A549 (cell line): ENCODE measurements at regions not wholly inside any gene's neighbourhood (a gene's known extent, or its start where the extent isn't known, plus 50 kb on each side); places are given as distances from the start of the nearest gene placed in this dataset.
A peak's percentile ranks its signal among the peaks of the same experiment; 100 is the strongest.

Experiments used
- ATAC-seq, 2 experiments: fragments of 200-7000 bp in 1 of 2; fragments of >200 bp in 1 of 2; cut with Nextera tagmentation in 1 of 2; cut with Tn5 transposase in 1 of 2; 3 replicates each; pipeline versions ENCODE4 v1.8.0 to v1.9.1; 2018 to 2020; ENCODE audit warnings: mild to moderate bottlenecking in 1 of 2, moderate library complexity in 1 of 2
- CTCF ChIA-PET: fragments of 300-600 bp; sonication (Branson Sonifier 250); formaldehyde crosslinking; extraction: SDS; loops from one replicate; lab custom pipeline; 2021; ENCODE audit warnings: antibody characterized with exemption, inconsistent platforms; lab: Yijun Ruan, JAX
- POLR2A ChIA-PET: fragments of 350-600 bp; formaldehyde crosslinking; extraction: SDS; loops from one replicate; lab custom pipeline; 2021; ENCODE audit warnings: antibody characterized with exemption, inconsistent platforms; lab: Yijun Ruan, JAX
- DNase-seq, 2 experiments: peaks; one replicate each; pipeline versions ENCODE4 v3.0.0 to v3.0.0-alpha.2; 2011 to 2016; ENCODE audit warnings: low read depth in 1 of 2, low spot score in 1 of 2
- FAIRE-seq: peaks from 2 replicates; lab custom pipeline; 2011; peaks lifted over from hg19 to GRCh38; lab: Jason Lieb, UNC
- H3K27ac ChIP-seq, 2 experiments: fragments of >200 bp; sonication (Bioruptor Twin); formaldehyde crosslinking; 3 replicates each; pipeline ENCODE4 v1.5.1; 2016 to 2017
- H3K4me1 ChIP-seq: fragments of >200 bp; sonication (Bioruptor Twin); formaldehyde crosslinking; 3 replicates; pipeline ENCODE4 v1.6.1; 2016
- H3K4me2 ChIP-seq: fragments of >200 bp; sonication (Bioruptor Twin); formaldehyde crosslinking; 3 replicates; pipeline ENCODE4 v1.6.1; 2016
- H3K4me3 ChIP-seq: fragments of >200 bp; sonication (Bioruptor Twin); formaldehyde crosslinking; 3 replicates; pipeline ENCODE4 v1.5.1; 2016
- H3K9me3 ChIP-seq: fragments of >200 bp; sonication (Bioruptor Twin); formaldehyde crosslinking; 3 replicates; pipeline ENCODE4 v1.6.1; 2016
- BCL3 ChIP-seq: fragments of >200 bp; sonication (Bioruptor Twin); formaldehyde crosslinking; IDR thresholded peaks from 3 replicates; pipeline ENCODE4 v1.6.1; 2016
- BHLHE40 ChIP-seq: IDR thresholded peaks from 2 replicates; pipeline ENCODE4 v1.6.1; 2012; ENCODE audit warnings: low read depth, low read length, inconsistent platforms
- CHD4 ChIP-seq: fragments of 200-600 bp; sonication (generic); IDR thresholded peaks from 2 replicates; pipeline ENCODE4 v1.6.1; 2016; ENCODE audit warnings: antibody characterized with exemption, mild to moderate bottlenecking, borderline replicate concordance
- E2F6 ChIP-seq: IDR thresholded peaks from 2 replicates; pipeline ENCODE4 v1.6.1; 2012; ENCODE audit warnings: low read depth, borderline replicate concordance
- EHF ChIP-seq: fragments of 250-450 bp; sonication (Bioruptor Pico); IDR thresholded peaks from 2 replicates; pipeline ENCODE4 v1.5.0; 2020; ENCODE audit warnings: mild to moderate bottlenecking
- ELK1 ChIP-seq: fragments of 150-350 bp; IDR thresholded peaks from 2 replicates; pipeline ENCODE4 v1.6.1; 2014; ENCODE audit warnings: low read depth, mild to moderate bottlenecking, low read length
- ESRRA ChIP-seq: fragments of 150-350 bp; IDR thresholded peaks from 2 replicates; pipeline ENCODE4 v1.6.1; 2014; ENCODE audit warnings: mild to moderate bottlenecking, low read length, borderline replicate concordance
- FOSB ChIP-seq: fragments of 250-450 bp; sonication (Bioruptor Pico); IDR thresholded peaks from 2 replicates; pipeline ENCODE4 v1.5.0; 2020; ENCODE audit warnings: mild to moderate bottlenecking, moderate library complexity
- FOSL2 ChIP-seq, 2 experiments: fragments of 450-650 bp in 1 of 2; fragments of >200 bp in 1 of 2; sonication (Bioruptor Twin) in 1 of 2; formaldehyde crosslinking; IDR thresholded peaks; 2 replicates each; pipeline versions ENCODE4 v1.5.0 to v1.6.1; 2016 to 2020; ENCODE audit warnings: mild to moderate bottlenecking in 1 of 2, moderate library complexity in 1 of 2
- FOXS1 ChIP-seq: fragments of 250-450 bp; sonication (Bioruptor Pico); IDR thresholded peaks from 2 replicates; pipeline ENCODE4 v1.5.0; 2020; ENCODE audit warnings: mild to moderate bottlenecking, moderate library complexity
- HES2 ChIP-seq: fragments of >200 bp; sonication (Bioruptor Twin); formaldehyde crosslinking; IDR thresholded peaks from 2 replicates; pipeline ENCODE4 v1.6.1; 2016
- HEYL ChIP-seq: fragments of 250-450 bp; sonication (Bioruptor Pico); IDR thresholded peaks from 2 replicates; pipeline ENCODE4 v1.8.0; 2021; ENCODE audit warnings: mild to moderate bottlenecking, moderate library complexity
- HOXB13 ChIP-seq: fragments of 250-450 bp; sonication (Bioruptor Pico); IDR thresholded peaks from 2 replicates; pipeline ENCODE4 v1.5.0; 2020; ENCODE audit warnings: low read depth, mild to moderate bottlenecking, moderate library complexity
- JUNB ChIP-seq: fragments of >200 bp; sonication (Bioruptor Twin); formaldehyde crosslinking; IDR thresholded peaks from 2 replicates; pipeline ENCODE4 v1.6.1; 2016
- KDM1A ChIP-seq: fragments of 200-600 bp; sonication (generic); IDR thresholded peaks from 2 replicates; pipeline ENCODE4 v1.6.1; 2016; ENCODE audit warnings: low read depth, mild to moderate bottlenecking
- KDM5A ChIP-seq: fragments of 200-600 bp; sonication (generic); IDR thresholded peaks from 2 replicates; pipeline ENCODE4 v1.6.1; 2016; ENCODE audit warnings: antibody characterized with exemption, mild to moderate bottlenecking
- MAFK ChIP-seq: fragments of 450-650 bp; IDR thresholded peaks from 2 replicates; pipeline ENCODE4 v1.6.1; 2014; ENCODE audit not compliant: partially characterized antibody
- NFE2L2 ChIP-seq: fragments of 150-350 bp; conservative IDR thresholded peaks from 2 replicates; pipeline ENCODE4 v1.6.1; 2014; ENCODE audit warnings: low read length
- NR3C1 ChIP-seq: fragments of >200 bp; sonication (Bioruptor Twin); formaldehyde crosslinking; IDR thresholded peaks from 3 replicates; pipeline ENCODE4 v1.6.1; 2017
- POLR2A ChIP-seq: IDR thresholded peaks from 2 replicates; pipeline ENCODE4 v1.6.1; 2012; ENCODE audit warnings: mild to moderate bottlenecking, low read length
- POLR2AphosphoS2 ChIP-seq: conservative IDR thresholded peaks from 2 replicates; pipeline ENCODE4 v1.6.1; 2012; ENCODE audit warnings: low read length, improper control_type of control experiment, inconsistent platforms
- RARB ChIP-seq: fragments of 250-450 bp; sonication (Bioruptor Pico); IDR thresholded peaks from 2 replicates; pipeline ENCODE4 v1.8.0; 2021; ENCODE audit warnings: mild to moderate bottlenecking, moderate library complexity
- SMC3 ChIP-seq: fragments of >200 bp; sonication (Bioruptor Twin); formaldehyde crosslinking; IDR thresholded peaks from 3 replicates; pipeline ENCODE4 v1.6.1; 2018; ENCODE audit warnings: inconsistent platforms
- SREBF2 ChIP-seq: fragments of 450-650 bp; IDR thresholded peaks from 2 replicates; pipeline ENCODE4 v1.6.1; 2014; ENCODE audit warnings: mild to moderate bottlenecking, moderate library complexity
- ZC3H11A ChIP-seq: fragments of 450-650 bp; IDR thresholded peaks from 2 replicates; pipeline ENCODE4 v1.6.1; 2014; ENCODE audit warnings: antibody characterized with exemption, mild to moderate bottlenecking
- ZNF302 ChIP-seq: fragments of 250-450 bp; sonication (Bioruptor Pico); IDR thresholded peaks from 2 replicates; pipeline ENCODE4 v1.9.0; 2021; ENCODE audit warnings: inconsistent platforms, mild to moderate bottlenecking, moderate library complexity
- WGBS: methylation state at CpG from one replicate; pipeline ENCODE4 v1.1.6; 2017; ENCODE audit errors: missing lambda C conversion rate; 5-methylcytosine and 5-hydroxymethylcytosine counted together

GRCh38 chr20:41923624-41924023 is 305.4 kb upstream of the CHD6 start:
- CTCF ChIA-PET: no interaction called here
- FAIRE-seq (no peak), ATAC-seq (no peak), DNase-seq (no peak)
- H3K4me3 ChIP-seq: no peak overlapping the region
- no peak overlapping the region for H3K4me2 ChIP-seq
- POLR2A ChIA-PET: no interaction called here
- 0% methylated on average over 1 of the region's 1 CpG for WGBS
- no peak for TF ChIP-seq FOXS1 (CRISPR knock-in tag)
- TF ChIP-seq SMC3: no peak
- TF ChIP-seq HOXB13 (CRISPR knock-in tag): no peak
- no peak for TF ChIP-seq BHLHE40
- TF ChIP-seq HES2: no peak
- TF ChIP-seq SREBF2: no peak
- TF ChIP-seq NR3C1: no peak
- TF ChIP-seq JUNB: no peak
- no peak for TF ChIP-seq FOSB (CRISPR knock-in tag)
- TF ChIP-seq RARB: no peak
- no peak for TF ChIP-seq ZNF302 (CRISPR knock-in tag)
- no peak for TF ChIP-seq KDM5A
- TF ChIP-seq HEYL (CRISPR knock-in tag): no peak
- TF ChIP-seq FOSL2 (IDR thresholded peaks at IDR 0.05): no peak
- no peak for TF ChIP-seq FOSL2 (CRISPR knock-in tag; IDR thresholded peaks at IDR 0.05)
- TF ChIP-seq KDM1A: no peak
- no peak for TF ChIP-seq POLR2A
- no peaks in the 10 kb centered on the region for H3K4me1 ChIP-seq
- no peak overlapping the region for H3K27ac ChIP-seq
- H3K9me3 ChIP-seq: no peaks in the 10 kb centered on the region

- POLR2A ChIA-PET: no interaction called here
- Histone ChIP-seq H3K27ac (no peak overlapping the region), H3K9me3 (no peaks in the 10 kb centered on the region), H3K4me2 (no peak overlapping the region), H3K4me3 (no peak overlapping the region), H3K4me1 (no peaks in the 10 kb centered on the region)
- CTCF ChIA-PET: no interaction called here
- no peak for DNase-seq
- no peak for FAIRE-seq
- ATAC-seq: no peak
- TF ChIP-seq EHF (CRISPR knock-in tag) (no peak), MAFK (peak; percentile 90)
Observed at GRCh38 chr20:41913146-41913545, 295.0 kb upstream of the CHD6 start.

- no peak for TF ChIP-seq NR3C1
- no peak for TF ChIP-seq FOSL2 (IDR thresholded peaks at IDR 0.05)
- no peak for TF ChIP-seq FOSL2 (CRISPR knock-in tag; IDR thresholded peaks at IDR 0.05)
- no peak for TF ChIP-seq ELK1
- TF ChIP-seq POLR2AphosphoS2: no peak
- TF ChIP-seq ESRRA: no peak
- Histone ChIP-seq H3K27ac (no peak overlapping the region), H3K4me2 (no peak overlapping the region), H3K9me3 (no peaks in the 10 kb centered on the region), H3K4me1 (no peaks in the 10 kb centered on the region), H3K4me3 (no peak overlapping the region)
- POLR2A ChIA-PET: no interaction called here
- FAIRE-seq (no peak), ATAC-seq (no peak), DNase-seq (no peak)
- CTCF ChIA-PET: no interaction called here
- WGBS: 3% methylated on average over 1 of the region's 1 CpG
Observed at GRCh38 chr20:41910558-41910957, 292.4 kb upstream of the CHD6 start.

- TF ChIP-seq E2F6 (no peak), ZC3H11A (no peak), NFE2L2 (no peak), CHD4 (no peak), BCL3 (no peak)
- Histone ChIP-seq H3K4me1 (no peaks in the 10 kb centered on the region), H3K4me2 (no peak overlapping the region), H3K27ac (no peak overlapping the region), H3K9me3 (no peaks in the 10 kb centered on the region), H3K4me3 (no peak overlapping the region)
- ChIA-PET POLR2A (no interaction called here), CTCF (no interaction called here)
- FAIRE-seq (no peak), ATAC-seq (no peak), DNase-seq (no peak)
- 0% methylated on average over 4 of the region's 4 CpGs for WGBS
Observed at GRCh38 chr20:41905199-41905598, 287.0 kb upstream of the CHD6 start.
